Liver (tissue), 3 donors: ENCODE measurements at regions not wholly inside any gene's neighbourhood (a gene's known extent, or its start where the extent isn't known, plus 50 kb on each side); places are given as distances from the start of the nearest gene placed in this dataset.
"Not testable (repeated sequence)": the region's sequence is repeated elsewhere in the genome, so short reads cannot be mapped to it uniquely, and the experiment has no call there.

ENCODE experiments used
- TAF1 ChIP-seq: conservative IDR thresholded peaks from 2 replicates; pipeline ENCODE4 v1.6.1; 2016; ENCODE audit warnings: antibody characterized with exemption, mild to moderate bottlenecking
- TF ChIP-seq, protein P1 (sequence below): fragments of 150-350 bp; IDR thresholded peaks from 2 replicates; pipeline ENCODE4 v1.5.1; 2017; ENCODE audit warnings: improper control_type of control experiment, low read depth, low read length; ENCODE audit not compliant: missing input control
- TF ChIP-seq, protein P2 (sequence below): IDR thresholded peaks from 2 replicates; pipeline ENCODE4 v1.6.1; 2016; ENCODE audit warnings: antibody characterized with exemption
- TF ChIP-seq, protein P3 (sequence below): IDR thresholded peaks from 2 replicates; pipeline ENCODE4 v1.6.1; 2016; ENCODE audit warnings: antibody characterized with exemption, mild to moderate bottlenecking
- TF ChIP-seq, protein P4 (sequence below): IDR thresholded peaks from 2 replicates; pipeline ENCODE4 v1.6.1; 2016; ENCODE audit warnings: antibody characterized with exemption
- donor health status: healthy.
- donor health status: healthy.

GRCh38 chr12:31183899-31184298 is 110.2 kb downstream of the DDX11 start:
- TF ChIP-seq TAF1: not testable (repeated sequence)
- TF ChIP-seq, protein P1, sequence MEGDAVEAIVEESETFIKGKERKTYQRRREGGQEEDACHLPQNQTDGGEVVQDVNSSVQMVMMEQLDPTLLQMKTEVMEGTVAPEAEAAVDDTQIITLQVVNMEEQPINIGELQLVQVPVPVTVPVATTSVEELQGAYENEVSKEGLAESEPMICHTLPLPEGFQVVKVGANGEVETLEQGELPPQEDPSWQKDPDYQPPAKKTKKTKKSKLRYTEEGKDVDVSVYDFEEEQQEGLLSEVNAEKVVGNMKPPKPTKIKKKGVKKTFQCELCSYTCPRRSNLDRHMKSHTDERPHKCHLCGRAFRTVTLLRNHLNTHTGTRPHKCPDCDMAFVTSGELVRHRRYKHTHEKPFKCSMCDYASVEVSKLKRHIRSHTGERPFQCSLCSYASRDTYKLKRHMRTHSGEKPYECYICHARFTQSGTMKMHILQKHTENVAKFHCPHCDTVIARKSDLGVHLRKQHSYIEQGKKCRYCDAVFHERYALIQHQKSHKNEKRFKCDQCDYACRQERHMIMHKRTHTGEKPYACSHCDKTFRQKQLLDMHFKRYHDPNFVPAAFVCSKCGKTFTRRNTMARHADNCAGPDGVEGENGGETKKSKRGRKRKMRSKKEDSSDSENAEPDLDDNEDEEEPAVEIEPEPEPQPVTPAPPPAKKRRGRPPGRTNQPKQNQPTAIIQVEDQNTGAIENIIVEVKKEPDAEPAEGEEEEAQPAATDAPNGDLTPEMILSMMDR: not testable (repeated sequence)
- TF ChIP-seq, protein P2, sequence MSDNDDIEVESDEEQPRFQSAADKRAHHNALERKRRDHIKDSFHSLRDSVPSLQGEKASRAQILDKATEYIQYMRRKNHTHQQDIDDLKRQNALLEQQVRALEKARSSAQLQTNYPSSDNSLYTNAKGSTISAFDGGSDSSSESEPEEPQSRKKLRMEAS: not testable (repeated sequence)
- TF ChIP-seq, protein P3, sequence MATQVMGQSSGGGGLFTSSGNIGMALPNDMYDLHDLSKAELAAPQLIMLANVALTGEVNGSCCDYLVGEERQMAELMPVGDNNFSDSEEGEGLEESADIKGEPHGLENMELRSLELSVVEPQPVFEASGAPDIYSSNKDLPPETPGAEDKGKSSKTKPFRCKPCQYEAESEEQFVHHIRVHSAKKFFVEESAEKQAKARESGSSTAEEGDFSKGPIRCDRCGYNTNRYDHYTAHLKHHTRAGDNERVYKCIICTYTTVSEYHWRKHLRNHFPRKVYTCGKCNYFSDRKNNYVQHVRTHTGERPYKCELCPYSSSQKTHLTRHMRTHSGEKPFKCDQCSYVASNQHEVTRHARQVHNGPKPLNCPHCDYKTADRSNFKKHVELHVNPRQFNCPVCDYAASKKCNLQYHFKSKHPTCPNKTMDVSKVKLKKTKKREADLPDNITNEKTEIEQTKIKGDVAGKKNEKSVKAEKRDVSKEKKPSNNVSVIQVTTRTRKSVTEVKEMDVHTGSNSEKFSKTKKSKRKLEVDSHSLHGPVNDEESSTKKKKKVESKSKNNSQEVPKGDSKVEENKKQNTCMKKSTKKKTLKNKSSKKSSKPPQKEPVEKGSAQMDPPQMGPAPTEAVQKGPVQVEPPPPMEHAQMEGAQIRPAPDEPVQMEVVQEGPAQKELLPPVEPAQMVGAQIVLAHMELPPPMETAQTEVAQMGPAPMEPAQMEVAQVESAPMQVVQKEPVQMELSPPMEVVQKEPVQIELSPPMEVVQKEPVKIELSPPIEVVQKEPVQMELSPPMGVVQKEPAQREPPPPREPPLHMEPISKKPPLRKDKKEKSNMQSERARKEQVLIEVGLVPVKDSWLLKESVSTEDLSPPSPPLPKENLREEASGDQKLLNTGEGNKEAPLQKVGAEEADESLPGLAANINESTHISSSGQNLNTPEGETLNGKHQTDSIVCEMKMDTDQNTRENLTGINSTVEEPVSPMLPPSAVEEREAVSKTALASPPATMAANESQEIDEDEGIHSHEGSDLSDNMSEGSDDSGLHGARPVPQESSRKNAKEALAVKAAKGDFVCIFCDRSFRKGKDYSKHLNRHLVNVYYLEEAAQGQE: not testable (repeated sequence)
- TF ChIP-seq, protein P4, sequence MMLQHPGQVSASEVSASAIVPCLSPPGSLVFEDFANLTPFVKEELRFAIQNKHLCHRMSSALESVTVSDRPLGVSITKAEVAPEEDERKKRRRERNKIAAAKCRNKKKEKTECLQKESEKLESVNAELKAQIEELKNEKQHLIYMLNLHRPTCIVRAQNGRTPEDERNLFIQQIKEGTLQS: not testable (repeated sequence)
